Mesenchymal stem cell (in vitro differentiated cells and primary cell): ENCODE measurements at regions not wholly inside any gene's neighbourhood (a gene's known extent, or its start where the extent isn't known, plus 50 kb on each side); places are given as distances from the start of the nearest gene placed in this dataset.
A peak's percentile ranks its signal among the peaks of the same experiment; 100 is the strongest.

Experiments
- DNase-seq: peaks from one replicate; pipeline ENCODE4 v3.0.0-alpha.2; 2013
- H2AFZ ChIP-seq: one replicate; pipeline ENCODE4 v1.6.1; 2013; ENCODE audit warnings: low read depth, mild to moderate bottlenecking, control low read depth, inconsistent platforms, low read length, moderate library complexity
- H2AK5ac ChIP-seq: 2 replicates; pipeline ENCODE4 v1.6.1; 2013; ENCODE audit warnings: low read length, moderate library complexity, mild to moderate bottlenecking, inconsistent platforms; ENCODE audit not compliant: severe bottlenecking
- H2BK120ac ChIP-seq: one replicate; pipeline ENCODE4 v1.6.1; 2013; ENCODE audit warnings: low read depth, mild to moderate bottlenecking, inconsistent platforms, low read length, moderate library complexity
- H2BK12ac ChIP-seq, 2 experiments: one replicate each; pipeline ENCODE4 v1.6.1; 2013; ENCODE audit warnings: inconsistent platforms in 2 of 2, low read length in 2 of 2, mild to moderate bottlenecking in 2 of 2, moderate library complexity in 2 of 2, control low read depth in 1 of 2
- H2BK15ac ChIP-seq: one replicate; pipeline ENCODE4 v1.6.1; 2013; ENCODE audit warnings: mild to moderate bottlenecking, low read depth, inconsistent platforms; ENCODE audit not compliant: poor library complexity, severe bottlenecking
- H2BK5ac ChIP-seq: 2 replicates; pipeline ENCODE4 v1.6.1; 2013; ENCODE audit warnings: low read depth, mild to moderate bottlenecking, low read length, control low read depth, inconsistent platforms; ENCODE audit not compliant: poor library complexity, severe bottlenecking
- H3K14ac ChIP-seq, 2 experiments: one replicate each; pipeline ENCODE4 v1.6.1; 2013; ENCODE audit warnings: inconsistent platforms in 2 of 2, low read length in 2 of 2, control low read depth in 1 of 2, mild to moderate bottlenecking in 1 of 2, moderate library complexity in 1 of 2
- H3K18ac ChIP-seq, 2 experiments: one replicate each; pipeline ENCODE4 v1.6.1; 2013; ENCODE audit warnings: inconsistent platforms in 2 of 2, low read length in 2 of 2, control low read depth in 1 of 2, low read depth in 1 of 2, mild to moderate bottlenecking in 1 of 2
- H3K23ac ChIP-seq, 2 experiments: one replicate each; pipeline ENCODE4 v1.6.1; 2013; ENCODE audit warnings: inconsistent platforms in 2 of 2, low read length in 2 of 2, mild to moderate bottlenecking in 2 of 2, moderate library complexity in 2 of 2, control low read depth in 1 of 2
- H3K27ac ChIP-seq: 2 replicates; pipeline ENCODE4 v1.5.1; 2013; ENCODE audit warnings: mild to moderate bottlenecking, moderate library complexity, low read length, control low read depth, inconsistent platforms; ENCODE audit not compliant: poor library complexity, severe bottlenecking
- H3K27me3 ChIP-seq, 2 experiments: 2 replicates each; pipeline versions ENCODE4 v1.6.1 to v1.7.0; 2013; ENCODE audit warnings: low read length in 2 of 2, mild to moderate bottlenecking in 2 of 2, moderate library complexity in 2 of 2, control low read depth in 1 of 2, inconsistent platforms in 1 of 2; ENCODE audit not compliant: control insufficient read depth in 1 of 2, insufficient read depth in 1 of 2
- H3K36me3 ChIP-seq, 2 experiments: 2 replicates each; pipeline versions ENCODE4 v1.6.1 to v1.7.0; 2013; ENCODE audit warnings: low read length in 2 of 2, control low read depth in 1 of 2, inconsistent platforms in 1 of 2, low read depth in 1 of 2, mild to moderate bottlenecking in 1 of 2; ENCODE audit not compliant: insufficient read depth in 2 of 2, control insufficient read depth in 1 of 2
- H3K4ac ChIP-seq, 2 experiments: one replicate each; pipeline ENCODE4 v1.6.1; 2013; ENCODE audit warnings: inconsistent platforms in 2 of 2, low read length in 2 of 2, mild to moderate bottlenecking in 2 of 2, moderate library complexity in 2 of 2, control low read depth in 1 of 2, low read depth in 1 of 2
- H3K4me1 ChIP-seq: 2 replicates; pipeline ENCODE4 v1.6.1; 2013; ENCODE audit warnings: low read depth, low read length, control low read depth; ENCODE audit not compliant: control insufficient read depth, insufficient read depth
- H3K4me2 ChIP-seq: 2 replicates; pipeline ENCODE4 v1.6.1; 2013; ENCODE audit warnings: low read length, mild to moderate bottlenecking, inconsistent platforms; ENCODE audit not compliant: poor library complexity, severe bottlenecking
- H3K4me3 ChIP-seq, 2 experiments: 2 replicates each; pipeline versions ENCODE4 v1.5.1 to v1.7.0; 2013; ENCODE audit warnings: low read length in 2 of 2, mild to moderate bottlenecking in 2 of 2, control low read depth in 1 of 2, low read depth in 1 of 2; ENCODE audit not compliant: insufficient read depth in 1 of 2
- H3K79me1 ChIP-seq: replicated peaks from 2 replicates; pipeline ENCODE4 v1.6.1; 2013; ENCODE audit warnings: mild to moderate bottlenecking, control low read depth, low read length, inconsistent platforms; ENCODE audit not compliant: poor library complexity, severe bottlenecking
- H3K9ac ChIP-seq: 2 replicates; pipeline ENCODE4 v1.7.0; 2013; ENCODE audit warnings: mild to moderate bottlenecking, low read length, moderate library complexity
- H3K9me3 ChIP-seq: 2 replicates; pipeline ENCODE4 v1.7.0; 2013; ENCODE audit warnings: mild to moderate bottlenecking, low read length; ENCODE audit not compliant: control insufficient read depth
- H4K8ac ChIP-seq: one replicate; pipeline ENCODE4 v1.6.1; 2013; ENCODE audit warnings: inconsistent platforms, mild to moderate bottlenecking, low read length, moderate library complexity
- H4K91ac ChIP-seq: one replicate; pipeline ENCODE4 v1.6.1; 2013; ENCODE audit warnings: mild to moderate bottlenecking, low read length, inconsistent platforms
- WGBS: methylation state at CpG from one replicate; pipeline ENCODE4 v1.1.7; 2013; ENCODE audit warnings: mixed read lengths; 5-methylcytosine and 5-hydroxymethylcytosine counted together

DNA sequence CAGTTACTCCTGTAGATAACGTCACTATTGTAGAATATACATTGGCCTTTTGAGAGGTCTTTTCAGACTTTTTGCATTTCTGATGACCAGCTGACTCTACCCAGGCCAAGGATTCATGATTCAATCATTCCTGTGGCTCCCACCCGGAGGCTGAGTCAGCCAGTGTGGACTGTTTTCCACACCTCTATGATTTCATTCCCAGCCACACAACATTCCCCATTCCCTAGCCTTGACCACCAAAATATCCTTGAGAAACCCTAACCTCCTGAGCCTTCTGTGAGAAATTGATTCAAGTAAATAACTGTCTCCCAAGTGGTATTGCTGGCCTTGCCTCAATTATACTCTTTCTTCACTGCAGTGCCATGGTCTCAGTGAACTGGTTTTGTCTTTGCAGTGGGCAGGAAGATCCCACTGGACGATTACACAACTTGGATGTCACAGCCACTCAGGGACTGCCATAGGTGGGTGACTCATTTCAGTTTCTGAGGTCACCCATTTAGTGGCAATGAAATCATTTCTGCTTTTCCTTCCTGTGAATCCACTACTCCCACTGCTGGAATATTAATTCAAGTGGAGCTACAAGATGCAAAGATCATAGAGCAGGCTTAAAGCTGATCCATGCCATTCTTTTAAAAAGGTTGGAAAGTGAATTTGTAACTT lies 518.6 kb upstream of the ZP4 start:
- no peaks in the 10 kb centered on the region for H3K9me3 ChIP-seq
- H2BK12ac ChIP-seq, result no peak overlapping the region
- peak; percentile 86 for DNase-seq
- no peak overlapping the region for H2BK120ac ChIP-seq
- H3K18ac ChIP-seq, result no peak overlapping the region
- H3K23ac ChIP-seq, result no peak overlapping the region
- H4K8ac ChIP-seq, result no peak overlapping the region
- 45% methylated on average over 3 of the region's 3 CpGs for WGBS
- H3K36me3 ChIP-seq, result no peaks in the 10 kb centered on the region
- H3K14ac ChIP-seq, result no peak overlapping the region
- no peak overlapping the region for H3K4me3 ChIP-seq
- H2BK5ac ChIP-seq, result peak overlapping the region; percentile 87
- H2AFZ ChIP-seq, result no peak overlapping the region
- no peaks in the 10 kb centered on the region for H3K79me1 ChIP-seq
- no peak overlapping the region for H2BK15ac ChIP-seq
- peak overlapping the region; percentile 59 for H3K9ac ChIP-seq
- peaks cover 3% of the 10 kb centered on the region for H3K4me1 ChIP-seq
- no peak overlapping the region for H3K4ac ChIP-seq
- H2AK5ac ChIP-seq, result no peak overlapping the region
- H4K91ac ChIP-seq, result no peak overlapping the region
- H3K27me3 ChIP-seq, result no peaks in the 10 kb centered on the region
- peak overlapping the region; percentile 96 for H3K27ac ChIP-seq
- H3K4me2 ChIP-seq, result no peak overlapping the region

DNA sequence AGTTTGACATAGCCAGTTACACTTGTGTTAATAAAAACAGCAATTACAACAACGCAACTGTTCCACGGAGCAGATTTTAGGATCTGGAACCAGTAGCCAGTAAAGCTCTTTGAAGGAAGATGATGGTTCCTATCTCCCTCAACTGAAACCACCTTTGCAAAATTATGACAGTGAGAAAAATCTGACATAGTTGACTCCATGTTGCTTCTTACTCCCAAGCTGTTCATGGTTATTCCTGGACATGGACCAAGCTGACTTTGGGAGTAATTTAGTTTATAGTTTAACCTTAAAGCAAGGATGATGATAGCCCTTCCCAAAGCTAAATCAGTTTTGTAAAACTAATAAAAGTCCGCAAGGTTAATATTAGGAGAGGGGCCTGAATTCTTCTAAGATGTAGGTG lies 518.0 kb upstream of the ZP4 start:
- Histone ChIP-seq H2AK5ac (peak overlapping the region; percentile 45), H3K9ac (peak overlapping the region; percentile 35), H2BK15ac (no peak overlapping the region), H3K4me3 (no peak overlapping the region), H3K4ac (no peak overlapping the region), H4K91ac (no peak overlapping the region), H3K4me2 (no peak overlapping the region), H3K14ac (no peak overlapping the region), H3K79me1 (no peaks in the 10 kb centered on the region), H3K36me3 (no peaks in the 10 kb centered on the region), H3K4me1 (peaks cover 3% of the 10 kb centered on the region), H2BK12ac (no peak overlapping the region), H3K23ac (no peak overlapping the region), H3K27ac (peak overlapping the region; percentile 96), H3K18ac (no peak overlapping the region), H3K27me3 (peaks cover 0 to 2% of the 10 kb centered on the region in 2 experiments), H3K9me3 (no peaks in the 10 kb centered on the region), H2BK5ac (peak overlapping the region; percentile 96), H2AFZ (no peak overlapping the region), H4K8ac (no peak overlapping the region), H2BK120ac (no peak overlapping the region)
- 100% methylated on average over 3 of the region's 3 CpGs for WGBS
- DNase-seq, result no peak

DNA sequence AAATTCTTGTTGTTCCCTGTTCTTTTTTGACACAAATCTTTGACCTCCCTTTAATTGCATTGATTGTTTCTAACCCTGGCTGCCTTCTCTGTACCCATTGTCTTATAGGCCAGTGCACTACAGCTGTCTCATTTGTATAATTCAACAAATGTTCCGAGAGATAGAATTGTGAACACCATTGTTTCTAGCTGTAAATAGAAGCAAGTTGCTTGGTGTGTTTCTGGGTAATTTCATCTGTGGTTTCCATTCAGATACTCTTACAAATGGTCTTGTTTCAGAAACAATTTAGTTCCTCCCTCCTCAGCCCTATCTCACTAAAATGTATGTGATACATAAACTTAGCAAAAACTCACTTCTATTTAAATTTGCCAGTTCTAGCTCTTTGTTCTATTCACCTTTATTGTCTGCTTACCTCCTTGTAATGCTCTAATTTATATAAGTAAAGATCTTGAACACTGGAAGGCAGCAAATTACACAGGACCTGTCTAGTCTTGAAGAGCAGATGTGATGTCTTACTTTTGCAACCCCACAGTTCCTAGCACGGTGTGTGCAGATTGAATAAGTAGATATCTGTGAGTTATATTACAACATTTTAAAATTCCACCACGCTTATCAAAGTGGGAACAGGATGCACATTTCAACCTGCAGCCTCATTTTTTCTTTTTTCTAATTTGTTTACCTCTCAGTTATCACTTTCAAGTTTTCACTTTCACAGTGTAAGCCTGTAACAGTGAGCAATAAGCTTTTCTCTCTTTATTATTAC lies 515.6 kb upstream of the ZP4 start:
- no peak overlapping the region for H3K4me2 ChIP-seq
- H3K18ac ChIP-seq, result no peak overlapping the region
- H3K4ac ChIP-seq, result no peak overlapping the region
- peaks cover 0 to 3% of the 10 kb centered on the region in 2 experiments for H3K36me3 ChIP-seq
- H2AK5ac ChIP-seq, result no peak overlapping the region
- no peaks in the 10 kb centered on the region for H3K9me3 ChIP-seq
- DNase-seq, result no peak
- peaks cover 0 to 4% of the 10 kb centered on the region in 2 experiments for H3K27me3 ChIP-seq
- H2BK12ac ChIP-seq, result no peak overlapping the region
- H3K27ac ChIP-seq, result no peak overlapping the region
- H3K4me1 ChIP-seq, result peaks cover 3% of the 10 kb centered on the region
- H2BK15ac ChIP-seq, result no peak overlapping the region
- no peak overlapping the region for H3K9ac ChIP-seq
- H4K91ac ChIP-seq, result no peak overlapping the region
- H3K4me3 ChIP-seq, result no peak overlapping the region
- H2BK5ac ChIP-seq, result no peak overlapping the region
- 71% methylated on average over 1 of the region's 3 CpGs for WGBS
- no peaks in the 10 kb centered on the region for H3K79me1 ChIP-seq
- no peak overlapping the region for H3K14ac ChIP-seq
- H3K23ac ChIP-seq, result no peak overlapping the region
- H2BK120ac ChIP-seq, result no peak overlapping the region
- H4K8ac ChIP-seq, result no peak overlapping the region
- H2AFZ ChIP-seq, result no peak overlapping the region

DNA sequence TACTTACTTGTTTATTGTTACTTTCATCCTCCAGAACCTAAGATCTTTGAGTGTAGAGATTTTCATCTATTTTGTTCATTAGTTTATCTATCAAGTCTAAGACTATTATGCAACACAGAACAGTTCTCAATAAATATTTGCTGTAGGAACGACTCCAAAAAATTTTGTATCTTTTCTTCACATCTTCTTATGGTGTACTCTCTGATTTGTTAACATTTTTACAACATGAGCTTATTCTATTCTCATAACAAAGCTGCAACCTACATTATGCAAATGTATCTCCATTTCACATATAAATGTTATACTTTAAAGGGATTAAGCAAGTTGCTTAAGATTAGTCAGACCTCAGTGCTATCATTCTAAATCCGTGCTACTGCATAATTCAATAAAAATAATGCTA lies 514.2 kb upstream of the ZP4 start:
- no peak overlapping the region for H2AK5ac ChIP-seq
- DNase-seq, result peak; percentile 2
- H4K91ac ChIP-seq, result no peak overlapping the region
- no peak overlapping the region for H2BK12ac ChIP-seq
- no peak overlapping the region for H4K8ac ChIP-seq
- H3K4me1 ChIP-seq, result peaks cover 3% of the 10 kb centered on the region
- no peak overlapping the region for H3K9ac ChIP-seq
- H2AFZ ChIP-seq, result no peak overlapping the region
- H3K27me3 ChIP-seq, result peaks cover 0 to 4% of the 10 kb centered on the region in 2 experiments
- no peak overlapping the region for H3K4ac ChIP-seq
- no peak overlapping the region for H3K4me2 ChIP-seq
- H3K14ac ChIP-seq, result no peak overlapping the region
- H3K18ac ChIP-seq, result no peak overlapping the region
- H2BK5ac ChIP-seq, result no peak overlapping the region
- no peaks in the 10 kb centered on the region for H3K9me3 ChIP-seq
- H3K4me3 ChIP-seq, result no peak overlapping the region
- H3K23ac ChIP-seq, result no peak overlapping the region
- no peaks in the 10 kb centered on the region for H3K79me1 ChIP-seq
- no peak overlapping the region for H2BK15ac ChIP-seq
- no peak overlapping the region for H2BK120ac ChIP-seq
- peaks cover 0 to 6% of the 10 kb centered on the region in 2 experiments for H3K36me3 ChIP-seq
- H3K27ac ChIP-seq, result no peak overlapping the region
- 67% methylated on average over 1 of the region's 2 CpGs for WGBS
